ENCODE measurements at regions not wholly inside any gene's neighbourhood (a gene's known extent, or its start where the extent isn't known, plus 50 kb on each side); places are given as distances from the start of the nearest gene placed in this dataset.
"Not testable (repeated sequence)": the region's sequence is repeated elsewhere in the genome, so short reads cannot be mapped to it uniquely, and the experiment has no call there.

- not testable (repeated sequence) for DNase-seq
Observed at GRCh38 chr15:84094720-84095119, 140.9 kb upstream of the GOLGA6L4 start.

- not testable (repeated sequence) for DNase-seq
Observed at GRCh38 chr15:84097053-84097452, 138.5 kb upstream of the GOLGA6L4 start.

GRCh38 chr15:84098604-84099003 is 137.0 kb upstream of the GOLGA6L4 start:
- DNase-seq = no peak

- DNase-seq = peak; percentile 73
Observed at GRCh38 chr15:84099181-84099580, 136.4 kb upstream of the GOLGA6L4 start.

GRCh38 chr15:84103345-84103744 is 132.2 kb upstream of the GOLGA6L4 start:
- no peak for DNase-seq

- peak; percentile 16 for DNase-seq
Observed at GRCh38 chr15:84104853-84105252, 130.7 kb upstream of the GOLGA6L4 start.

- DNase-seq = peak; percentile 12
Observed at GRCh38 chr15:84108728-84109127, 126.8 kb upstream of the GOLGA6L4 start.

- no peak for DNase-seq
Observed at GRCh38 chr15:84111575-84111974, 124.0 kb upstream of the GOLGA6L4 start.

- peak; percentile 3 for DNase-seq
Observed at GRCh38 chr15:84112025-84112424, 123.5 kb upstream of the GOLGA6L4 start.

- no peak for DNase-seq
Observed at GRCh38 chr15:84113919-84114318, 121.7 kb upstream of the GOLGA6L4 start.

GRCh38 chr15:84114680-84115079 is 120.9 kb upstream of the GOLGA6L4 start:
- DNase-seq = not testable (repeated sequence)

GRCh38 chr15:84119351-84119750 is 116.2 kb upstream of the GOLGA6L4 start:
- DNase-seq = not testable (repeated sequence)

GRCh38 chr15:84120903-84121302 is 114.7 kb upstream of the GOLGA6L4 start:
- DNase-seq = not testable (repeated sequence)

GRCh38 chr15:84128706-84129105 is 106.9 kb upstream of the GOLGA6L4 start:
- not testable (repeated sequence) for DNase-seq

GRCh38 chr15:84130098-84130831 is 105.3 kb upstream of the GOLGA6L4 start:
- DNase-seq = not testable (repeated sequence)

- DNase-seq = not testable (repeated sequence)
Observed at GRCh38 chr15:84135931-84136456, 99.6 kb upstream of the GOLGA6L4 start.

- DNase-seq = peak; percentile 95
Observed at GRCh38 chr15:84142888-84143337, 92.7 kb upstream of the GOLGA6L4 start.

GRCh38 chr15:84143753-84144314 is 91.7 kb upstream of the GOLGA6L4 start:
- DNase-seq = no peak

- not testable (repeated sequence) for DNase-seq
Observed at GRCh38 chr15:84144946-84145345, 90.6 kb upstream of the GOLGA6L4 start.

- DNase-seq = not testable (repeated sequence)
Observed at GRCh38 chr15:84146299-84146698, 89.3 kb upstream of the GOLGA6L4 start.

- not testable (repeated sequence) for DNase-seq
Observed at GRCh38 chr15:84147307-84147706, 88.3 kb upstream of the GOLGA6L4 start.

- DNase-seq = no peak
Observed at GRCh38 chr15:84151205-84151931, 84.2 kb upstream of the GOLGA6L4 start.

- DNase-seq = not testable (repeated sequence)
Observed at GRCh38 chr15:84152381-84152979, 83.1 kb upstream of the GOLGA6L4 start.

Measured in hematopoietic multipotent progenitor cell treated with erythropoietin and hydrocortisone succinate and interleukin-3 and kit ligand, for 6 days (in vitro differentiated cells).